Mesenteric fat pad (tissue), 1 donor: ENCODE measurements at regions not wholly inside any gene's neighbourhood (a gene's known extent, or its start where the extent isn't known, plus 50 kb on each side); places are given as distances from the start of the nearest gene placed in this dataset.
"Not testable (repeated sequence)": the region's sequence is repeated elsewhere in the genome, so short reads cannot be mapped to it uniquely, and the experiment has no call there.

ENCODE experiments used
- DNase-seq: peaks from one replicate; pipeline ENCODE4 v3.0.0-alpha.2; 2020; ENCODE audit warnings: low spot score
- donor health status: DM: yes; HTN: yes; CAD: no.

DNA sequence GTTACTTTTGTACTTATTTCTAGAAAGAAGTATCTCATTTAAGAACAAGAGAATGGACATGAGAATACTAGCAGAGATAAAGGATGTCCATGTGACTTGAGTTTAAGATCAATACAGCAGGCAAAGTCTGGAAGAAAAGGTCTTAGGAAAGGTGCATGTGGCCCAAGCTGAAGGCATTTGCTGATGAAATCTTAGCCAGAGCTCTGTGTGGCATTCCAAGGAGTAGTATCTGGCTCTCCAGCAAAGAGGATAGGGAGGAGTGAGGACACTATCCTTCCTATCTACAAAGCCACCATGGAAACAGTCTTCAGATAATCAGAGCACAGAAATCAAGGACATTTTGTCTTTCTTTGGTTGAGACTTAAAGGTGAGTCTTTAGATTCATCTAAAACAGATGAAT, 244.1 kb upstream of the RGMB start:
- DNase-seq = no peak

DNA sequence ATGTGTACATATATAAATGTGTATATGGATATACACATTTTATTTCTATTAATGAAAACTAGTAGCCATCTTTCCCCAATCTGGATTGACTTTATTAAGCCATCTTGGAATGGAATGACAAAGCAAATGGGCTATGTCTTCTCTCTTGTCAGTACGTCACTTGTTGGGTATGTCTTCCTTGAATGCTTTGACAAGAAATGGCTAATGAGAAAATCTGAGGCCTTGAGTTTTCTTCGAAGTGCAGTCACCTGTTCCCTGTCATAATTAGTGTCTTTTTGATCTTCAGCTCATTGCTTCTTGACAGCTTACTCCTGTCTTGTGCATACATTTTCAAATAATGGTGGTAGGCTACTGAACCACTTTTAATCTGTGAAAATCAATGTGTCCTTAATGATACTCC, 243.2 kb upstream of the RGMB start:
- DNase-seq = no peak

DNA sequence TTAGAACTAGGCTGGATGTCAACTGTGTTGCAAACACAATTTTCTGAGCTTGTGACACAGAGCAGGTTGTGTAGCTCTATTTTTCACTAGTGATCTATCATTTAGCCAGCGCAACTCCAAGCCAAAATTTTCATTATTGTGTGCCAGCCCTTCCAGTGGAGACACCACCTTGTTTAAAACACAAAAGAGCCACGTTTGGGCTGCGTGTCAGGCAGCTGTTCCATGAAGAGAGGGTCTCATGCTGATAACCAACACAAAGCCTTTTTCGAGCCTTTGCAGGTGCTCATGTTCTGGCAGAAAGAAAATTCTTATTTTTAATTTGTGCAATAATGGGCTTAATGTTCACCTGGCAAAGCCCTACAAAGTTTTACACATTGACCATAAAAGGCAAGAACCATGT, 237.6 kb upstream of the RGMB start:
- DNase-seq = no peak

DNA sequence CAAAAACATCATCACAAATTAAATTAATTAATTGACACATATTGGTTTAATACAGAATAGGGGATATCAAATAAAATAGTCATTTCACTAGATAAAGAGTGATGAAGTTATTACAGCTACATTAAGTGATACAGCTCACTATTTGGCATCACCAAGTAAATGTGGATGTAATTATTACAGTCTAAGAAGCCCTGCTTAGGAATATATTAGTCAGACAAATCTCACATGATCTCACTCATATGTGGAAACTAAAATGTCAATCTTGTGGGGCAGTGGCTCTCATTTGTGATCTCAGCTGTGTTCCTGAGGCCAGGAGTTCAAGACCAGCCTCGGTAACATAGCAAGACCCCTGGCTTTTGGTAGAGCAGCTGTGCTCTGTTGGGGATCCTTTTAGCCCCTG, 233.4 kb upstream of the RGMB start:
- no peak for DNase-seq

DNA sequence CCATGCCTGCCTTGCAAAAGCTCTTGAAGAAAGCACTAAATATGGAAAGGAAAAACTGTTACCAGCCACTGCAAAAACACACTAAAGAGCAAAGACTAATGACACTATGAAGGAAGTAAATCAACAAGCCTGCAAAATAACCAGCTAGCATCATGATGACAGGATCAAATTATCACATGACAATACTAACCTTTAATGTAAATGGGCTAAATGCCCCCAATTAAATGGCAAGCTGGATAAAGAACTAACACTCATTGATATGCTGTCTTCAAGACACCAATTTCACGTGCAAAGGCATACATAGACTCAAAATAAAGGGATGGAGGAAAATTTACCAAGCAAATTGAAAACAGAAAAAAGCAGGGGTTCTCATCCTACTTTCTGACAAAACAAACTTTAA, 231.8 kb upstream of the RGMB start:
- no peak for DNase-seq

DNA sequence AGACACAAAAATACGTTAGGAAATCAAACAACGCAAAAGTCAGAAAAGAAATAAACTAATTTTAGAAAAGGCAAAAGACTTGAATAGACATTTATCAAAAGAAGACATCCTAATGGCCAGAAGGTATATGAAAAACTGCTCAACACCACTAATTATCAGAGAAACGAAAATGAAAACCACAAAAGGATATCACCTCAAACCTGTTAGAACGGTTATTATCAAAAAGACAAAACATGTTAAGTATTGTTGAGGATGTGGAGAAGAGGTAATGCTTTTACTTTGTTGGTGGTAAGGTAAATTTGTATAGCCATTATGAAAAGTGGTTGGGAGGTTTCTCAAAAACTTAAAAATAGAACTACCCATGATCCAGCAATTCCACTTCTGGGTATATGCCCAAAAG, 230.0 kb upstream of the RGMB start:
- DNase-seq = no peak

DNA sequence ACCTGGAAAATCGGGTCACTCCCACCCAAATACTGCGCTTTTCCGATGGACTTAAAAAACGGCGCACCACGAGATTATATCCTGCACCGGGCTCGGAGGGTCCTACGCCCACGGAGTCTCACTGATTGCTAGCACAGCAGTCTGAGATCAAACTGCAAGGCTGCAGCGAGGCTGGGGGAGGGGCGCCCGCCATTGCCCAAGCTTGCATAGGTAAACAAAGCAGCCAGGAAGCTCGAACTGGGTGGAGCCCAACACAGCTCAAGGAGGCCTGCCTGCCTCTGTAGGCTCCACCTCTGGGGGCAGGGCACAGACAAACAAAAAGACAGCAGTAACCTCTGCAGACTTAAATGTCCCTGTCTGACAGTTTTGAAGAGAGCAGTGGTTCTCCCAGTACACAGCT, 226.5 kb upstream of the RGMB start:
- not testable (repeated sequence) for DNase-seq

DNA sequence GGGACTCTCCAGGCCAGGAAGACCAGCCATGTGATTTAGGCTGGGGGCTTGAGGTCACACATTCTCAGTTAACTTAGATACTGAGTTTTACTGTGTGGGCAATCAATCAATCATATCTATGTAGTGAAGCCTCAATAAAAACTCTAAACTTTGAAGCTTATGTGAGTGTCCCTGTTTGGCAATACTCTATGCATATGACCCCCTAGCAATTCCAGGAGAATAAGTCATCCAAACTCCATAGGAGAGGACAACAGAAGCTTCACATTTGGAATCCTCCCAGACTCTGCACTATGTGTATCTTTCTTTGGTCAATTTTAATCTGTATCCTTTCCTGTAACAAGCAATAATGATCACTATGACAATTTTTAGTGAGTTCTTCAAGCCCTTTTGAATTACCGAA, 216.8 kb upstream of the RGMB start:
- DNase-seq = no peak

DNA sequence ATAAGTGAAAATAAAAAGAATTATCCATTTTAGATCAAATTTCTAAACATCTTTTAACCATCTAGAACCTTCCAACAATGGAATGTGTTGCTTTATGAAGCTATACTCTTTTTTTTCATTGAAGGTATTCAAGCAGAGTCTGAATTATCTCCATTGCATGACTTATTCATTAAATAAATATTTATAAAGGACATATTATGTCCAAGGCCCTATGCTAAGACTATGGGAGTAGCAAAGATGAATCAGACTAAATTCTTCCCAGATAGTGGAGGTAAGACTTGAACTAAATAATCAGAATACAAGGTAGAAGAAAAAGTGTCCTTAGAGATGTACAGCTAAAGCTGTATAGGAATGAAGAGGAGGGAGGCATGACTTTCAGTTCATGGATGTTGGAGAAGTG, 215.5 kb upstream of the RGMB start:
- no peak for DNase-seq

DNA sequence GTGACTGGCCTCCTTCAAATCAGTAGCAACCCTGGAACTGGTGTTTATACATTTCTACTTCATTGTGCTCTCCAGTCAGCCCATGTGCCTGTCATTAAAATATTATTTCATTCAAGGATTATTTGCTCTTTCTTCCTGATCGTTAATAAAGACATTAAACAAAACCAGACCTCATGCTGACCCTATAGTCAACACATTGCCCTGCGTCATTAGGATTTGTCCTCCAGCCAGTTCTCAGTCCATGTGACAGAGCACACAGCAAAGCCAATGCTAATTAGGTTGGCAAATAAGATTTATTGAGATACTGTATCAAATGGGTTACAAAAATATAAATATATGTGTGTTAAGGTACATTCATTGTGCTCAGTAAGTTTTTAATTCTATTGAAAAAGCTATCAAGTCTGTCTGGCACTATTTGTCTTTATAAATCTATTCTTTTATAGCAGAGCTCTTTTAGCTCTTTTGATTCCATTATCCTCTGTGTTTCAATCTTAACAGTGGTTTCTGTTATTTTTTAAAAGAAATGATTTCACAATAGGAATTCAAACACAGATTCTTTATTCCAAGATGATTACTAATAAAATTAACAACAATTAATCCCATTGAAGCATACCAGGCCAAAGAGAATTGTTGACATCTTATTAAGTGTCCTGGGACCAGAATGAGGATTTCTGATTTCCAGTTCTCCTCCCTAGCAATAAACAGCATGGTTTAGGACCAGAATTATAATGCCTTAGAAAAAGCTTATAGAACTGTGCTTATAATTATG, 209.4 kb upstream of the RGMB start:
- DNase-seq = no peak

DNA sequence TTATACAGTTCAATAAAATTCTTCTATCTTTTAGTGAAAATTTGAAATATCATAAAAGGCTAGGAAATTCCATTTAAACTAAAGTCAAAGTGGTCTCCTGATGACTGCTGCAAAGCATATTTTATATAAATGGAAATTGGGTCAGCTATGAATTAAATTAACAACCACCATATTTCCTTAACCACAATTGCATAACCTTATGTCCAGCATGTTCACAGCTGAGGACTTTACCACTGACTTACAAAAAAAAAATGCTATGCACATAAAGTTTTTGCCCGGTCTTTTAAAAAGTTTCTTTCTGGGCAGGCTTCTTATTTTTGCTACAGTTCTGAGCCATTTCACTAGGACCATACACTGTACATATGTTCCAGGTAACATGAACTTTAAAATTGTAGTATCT, 208.6 kb upstream of the RGMB start:
- no peak for DNase-seq

DNA sequence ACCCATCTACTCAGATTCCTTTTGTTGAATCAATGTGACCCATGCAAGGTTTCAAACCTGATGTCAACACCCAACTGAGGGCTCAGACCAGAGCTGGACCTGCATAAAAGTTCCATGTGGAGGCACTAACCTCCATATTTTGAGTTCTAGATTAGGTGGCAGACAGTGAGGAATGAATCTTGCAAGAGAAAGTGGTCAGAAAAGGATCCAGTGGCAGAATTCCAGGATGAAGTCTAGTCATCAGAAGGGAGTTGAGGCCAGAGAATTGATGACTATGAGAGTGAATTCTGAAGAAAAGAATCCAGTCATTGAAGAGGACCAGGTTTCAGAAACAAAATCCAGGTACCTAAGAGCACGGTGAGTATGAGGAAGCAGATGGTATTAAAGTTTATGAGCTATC, 205.1 kb upstream of the RGMB start:
- no peak for DNase-seq

DNA sequence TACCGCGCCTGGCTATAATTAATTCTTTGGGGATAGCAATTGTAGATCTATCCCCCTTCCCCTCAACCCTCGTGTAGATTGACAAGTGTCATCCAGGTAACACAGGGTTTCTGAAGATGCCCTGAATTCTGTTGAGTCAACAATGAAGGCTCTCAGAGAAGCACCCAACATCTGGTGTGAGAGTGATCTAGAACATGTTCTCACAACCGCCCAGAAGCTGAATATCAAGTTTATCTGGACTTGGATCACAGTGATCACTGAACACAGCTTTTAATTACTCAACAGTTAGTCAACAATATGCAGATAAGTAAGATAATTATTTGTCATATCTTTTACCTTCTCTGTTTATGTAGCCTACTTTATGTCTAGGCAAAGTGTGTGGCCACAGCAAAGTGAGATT, 204.2 kb upstream of the RGMB start:
- DNase-seq = no peak

DNA sequence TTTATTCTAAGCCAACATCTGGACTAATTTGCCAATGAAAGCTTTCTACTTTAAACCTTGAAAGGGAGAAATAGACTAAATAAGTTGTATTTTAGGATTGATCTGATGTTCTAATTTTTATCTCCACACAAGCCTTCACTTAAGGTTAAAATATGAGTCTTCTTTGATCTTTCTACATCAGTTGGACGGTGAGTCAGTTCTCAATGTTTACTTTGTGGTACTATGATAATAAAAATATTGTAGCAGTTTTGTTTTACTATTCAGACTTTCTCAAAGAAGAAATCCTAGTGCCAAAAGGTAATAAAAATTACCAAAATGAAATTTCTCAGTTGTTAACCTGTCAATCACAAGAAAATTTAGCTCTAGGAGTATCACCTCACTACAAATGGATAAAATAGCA, 203.5 kb upstream of the RGMB start:
- DNase-seq = no peak

DNA sequence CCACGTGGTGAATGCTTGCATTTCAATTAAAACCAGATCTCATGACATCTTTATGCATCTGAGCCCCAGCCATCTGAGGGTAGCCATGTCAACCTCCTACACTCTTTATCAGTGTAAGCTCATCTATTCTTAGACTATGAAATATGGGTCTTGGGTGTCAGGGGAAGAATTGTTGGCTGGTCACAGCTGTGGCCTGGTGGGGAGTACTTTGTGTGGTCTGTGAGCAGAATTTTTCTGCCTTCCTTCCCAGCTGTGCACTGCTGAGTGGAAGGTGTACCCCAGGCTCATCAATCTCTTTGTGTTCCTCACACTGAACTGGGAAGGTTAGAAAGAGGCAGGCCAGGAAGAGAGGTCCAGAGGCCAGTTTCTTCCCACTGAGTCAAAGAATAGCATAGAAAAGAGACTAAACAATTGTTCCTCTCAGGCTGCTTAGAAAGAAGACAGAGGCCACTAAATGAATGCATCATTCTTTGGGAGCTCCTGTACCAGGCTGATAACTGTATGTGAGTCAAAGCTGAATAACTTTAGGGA, 202.7 kb upstream of the RGMB start:
- DNase-seq = no peak

DNA sequence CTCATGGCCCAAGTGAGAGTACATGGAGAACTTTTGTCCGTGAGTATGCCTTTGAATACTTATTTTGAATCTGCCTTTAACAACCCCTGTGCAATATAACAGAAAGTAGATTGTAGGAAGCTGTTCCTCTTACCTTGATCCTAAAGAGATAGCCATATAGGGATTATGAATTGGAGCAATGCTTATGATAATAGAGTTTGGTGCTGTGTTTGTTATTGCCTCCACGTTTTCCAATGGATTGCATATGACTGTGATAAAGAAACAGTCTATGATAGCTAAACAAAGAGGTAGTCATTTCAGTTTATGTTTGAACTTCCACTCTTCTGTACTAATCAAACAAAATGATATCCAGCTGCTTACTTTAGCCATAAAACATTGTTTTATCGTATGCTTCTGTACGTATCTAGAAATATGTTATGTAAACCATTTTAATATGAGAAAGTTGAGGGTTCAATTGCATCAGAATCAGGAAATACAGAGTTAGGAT, 199.6 kb upstream of the RGMB start:
- no peak for DNase-seq

DNA sequence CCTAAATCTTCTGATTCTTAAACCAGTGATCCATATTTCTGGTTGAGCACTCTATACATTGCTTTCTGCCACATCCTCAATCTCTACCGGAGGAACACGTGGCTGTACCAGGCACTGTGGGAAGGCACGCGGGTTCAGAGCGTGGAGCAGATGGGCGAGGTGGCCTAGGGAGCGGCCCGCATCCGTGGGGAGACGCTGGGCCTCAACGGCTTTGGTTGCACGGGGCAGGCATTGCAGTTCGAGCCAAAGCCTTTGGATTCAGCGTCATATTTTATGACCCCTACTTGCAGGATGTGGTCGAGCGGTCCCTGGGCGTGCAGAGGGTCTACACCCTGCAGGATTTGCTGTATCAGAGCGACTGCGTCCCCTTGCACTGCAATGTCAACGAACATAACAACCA, 197.2 kb upstream of the RGMB start:
- DNase-seq = no peak

DNA sequence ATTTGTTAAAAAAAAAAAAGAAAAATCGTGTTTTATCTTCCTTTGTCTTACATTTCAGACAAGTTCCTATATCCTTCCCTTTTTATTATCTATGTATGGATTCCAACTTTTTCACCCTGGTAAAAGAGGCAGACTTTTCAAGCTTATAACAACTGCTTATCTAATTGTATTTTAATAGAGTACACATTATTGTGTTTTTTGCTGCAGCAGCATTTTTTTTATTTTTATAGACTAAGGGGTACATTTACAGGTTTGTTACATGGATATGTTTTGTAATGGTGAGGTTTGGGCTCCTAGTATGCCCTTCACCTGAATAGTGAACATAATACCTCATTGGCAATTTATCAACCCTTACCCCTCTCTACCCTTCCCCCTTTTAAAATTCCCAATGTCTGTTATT, 195.0 kb upstream of the RGMB start:
- DNase-seq = no peak

DNA sequence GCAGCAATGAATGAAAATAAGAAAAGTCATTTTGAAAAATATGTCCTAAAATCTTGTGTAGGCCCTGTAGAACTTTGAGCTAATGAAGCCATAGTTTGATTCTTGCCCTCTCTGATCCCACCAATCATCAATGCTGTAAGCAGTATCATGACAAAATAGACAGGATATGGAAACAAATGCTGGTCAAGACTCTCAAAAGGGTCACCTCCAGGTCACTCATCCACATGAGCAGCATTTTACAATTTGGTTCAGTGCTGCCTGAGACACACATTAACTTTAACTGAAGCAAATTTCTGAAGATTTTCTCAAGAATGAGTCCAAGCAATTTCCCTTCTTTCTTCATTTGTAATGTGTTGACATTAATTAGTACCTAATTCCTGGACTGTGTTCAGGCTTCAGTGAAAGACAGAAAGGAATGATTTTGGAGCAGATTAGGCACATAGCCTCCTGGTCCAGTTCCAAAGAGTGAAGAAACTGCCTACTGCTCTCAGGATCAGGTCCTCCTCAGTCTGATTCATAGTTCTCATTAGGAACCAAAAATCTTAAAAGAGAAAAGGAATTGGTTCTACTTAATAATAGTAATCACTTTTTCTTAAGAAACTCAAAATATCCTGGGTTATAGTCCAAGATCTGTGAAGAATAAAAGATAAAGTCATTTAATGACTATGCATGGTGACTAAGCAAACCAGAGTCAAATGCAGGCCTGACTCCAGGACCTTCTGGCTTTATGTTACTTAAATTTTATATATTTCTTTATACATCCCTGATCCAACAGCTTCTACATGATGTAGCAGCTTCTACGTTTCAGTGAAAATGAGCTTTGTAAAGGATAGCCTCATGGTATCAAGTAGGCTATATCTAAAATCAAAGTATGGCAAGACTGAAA, 192.1 kb upstream of the RGMB start:
- DNase-seq = no peak

DNA sequence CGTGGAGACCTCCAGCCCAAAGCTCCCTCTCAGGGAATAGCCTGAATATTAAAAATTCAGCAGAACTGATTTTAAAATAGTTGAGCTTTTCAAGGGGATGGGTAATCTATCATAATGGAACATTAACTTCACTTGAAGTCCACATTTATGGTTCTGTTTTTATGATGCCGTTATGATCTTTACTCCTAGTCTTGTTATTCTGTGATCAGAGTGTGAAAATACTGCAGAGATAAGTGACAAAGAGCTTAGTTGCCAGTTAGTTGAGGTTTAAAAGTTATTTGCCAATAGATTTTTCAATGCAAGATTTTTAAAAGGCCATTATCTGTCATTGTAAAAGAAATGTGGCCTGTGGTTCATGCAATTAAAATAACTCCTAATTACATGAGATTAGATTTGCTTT, 189.9 kb upstream of the RGMB start:
- DNase-seq = no peak

DNA sequence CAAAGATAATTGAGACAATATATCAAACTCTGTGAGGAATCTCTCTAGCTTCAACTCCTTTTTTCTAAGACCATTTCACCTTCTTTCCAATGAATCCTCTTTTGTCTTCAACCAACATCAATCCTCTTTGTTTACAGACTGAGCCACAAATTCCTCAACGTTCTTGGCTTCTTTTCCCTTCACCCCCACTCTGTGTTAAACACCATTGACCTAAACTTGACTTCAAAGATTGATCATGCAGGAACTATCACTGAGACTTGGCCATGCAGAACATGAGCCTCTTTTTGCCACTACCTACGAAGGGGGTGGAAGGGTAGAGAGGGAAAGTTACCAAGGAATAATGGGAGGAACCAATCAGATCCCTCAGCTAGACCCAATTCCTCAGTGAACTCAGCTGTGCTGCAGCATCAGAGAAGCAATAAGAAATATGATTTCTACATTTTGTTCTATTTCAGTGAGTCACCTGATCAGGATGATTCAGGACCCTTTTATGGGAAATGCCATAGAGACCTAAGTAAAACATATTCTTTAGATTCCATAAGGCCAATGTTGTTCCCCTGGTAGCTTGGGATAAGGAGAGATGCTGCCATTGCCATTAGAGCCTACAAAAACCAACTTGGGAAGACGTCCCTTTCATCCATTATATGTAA, 187.7 kb upstream of the RGMB start:
- no peak for DNase-seq

DNA sequence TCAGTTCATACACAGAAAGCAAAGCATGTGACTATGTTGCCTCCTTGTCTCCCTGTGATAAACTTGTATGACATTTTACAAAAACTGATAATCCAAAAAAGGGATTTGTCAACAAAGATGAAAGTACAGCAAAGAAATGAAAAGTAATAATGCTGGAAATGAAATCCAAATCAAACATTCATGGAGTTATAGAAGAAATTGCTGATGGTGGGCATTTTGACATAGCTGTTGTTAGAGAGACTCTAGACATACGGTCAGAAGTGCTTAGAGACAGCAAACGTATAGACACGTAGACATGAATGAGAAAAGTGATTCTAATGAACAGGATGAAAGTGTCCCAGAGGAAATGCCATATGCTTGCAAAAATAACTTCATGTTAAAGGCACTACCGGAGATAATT, 186.9 kb upstream of the RGMB start:
- DNase-seq = no peak
